Liver (tissue), 8 donors: ENCODE measurements at regions not wholly inside any gene's neighbourhood (a gene's known extent, or its start where the extent isn't known, plus 50 kb on each side); places are given as distances from the start of the nearest gene placed in this dataset.

Experiments
- DNase-seq: peaks from one replicate; pipeline ENCODE4 v3.0.0-alpha.2; 2017; ENCODE audit warnings: low spot score
- H3K27ac ChIP-seq, 2 donors: one replicate each; pipeline ENCODE4 v1.7.0; 2013; ENCODE audit warnings: inconsistent platforms in 2 of 2, low read length in 2 of 2, control low read depth in 1 of 2, low read depth in 1 of 2, mild to moderate bottlenecking in 1 of 2
- H3K27me3 ChIP-seq, 4 donors: one replicate each; pipeline versions ENCODE4 v1.6.1 to v1.7.0; 2013; ENCODE audit warnings: low read length in 3 of 4, inconsistent platforms in 1 of 4, mild to moderate bottlenecking in 1 of 4, moderate library complexity in 1 of 4; ENCODE audit not compliant: control insufficient read depth in 4 of 4, insufficient read depth in 4 of 4
- H3K36me3 ChIP-seq, 4 donors: one replicate each; pipeline versions ENCODE4 v1.6.1 to v1.7.0; 2013; ENCODE audit warnings: low read length in 3 of 4, mild to moderate bottlenecking in 3 of 4, low read depth in 1 of 4, moderate library complexity in 1 of 4; ENCODE audit not compliant: control insufficient read depth in 4 of 4, insufficient read depth in 3 of 4
- H3K4me1 ChIP-seq, 4 donors: one replicate each; pipeline versions ENCODE4 v1.6.1 to v1.7.0; 2013; ENCODE audit warnings: low read length in 3 of 4, mild to moderate bottlenecking in 3 of 4, moderate library complexity in 1 of 4; ENCODE audit not compliant: control insufficient read depth in 4 of 4, insufficient read depth in 4 of 4
- H3K4me3 ChIP-seq, 3 donors: one replicate each; pipeline versions ENCODE4 v1.6.1 to v1.7.0; 2013; ENCODE audit warnings: low read length in 3 of 3, control low read depth in 1 of 3, low read depth in 1 of 3, mild to moderate bottlenecking in 1 of 3
- H3K9ac ChIP-seq, 2 donors: one replicate each; pipeline ENCODE4 v1.7.0; 2013; ENCODE audit warnings: low read length in 2 of 2, mild to moderate bottlenecking in 2 of 2, moderate library complexity in 2 of 2, control low read depth in 1 of 2, low read depth in 1 of 2
- H3K9me3 ChIP-seq, 4 donors: one replicate each; pipeline versions ENCODE4 v1.6.1 to v1.7.0; 2013; ENCODE audit warnings: low read length in 3 of 4; ENCODE audit not compliant: control insufficient read depth in 4 of 4
- CTCF ChIP-seq: fragments of 150-350 bp; IDR thresholded peaks from 2 replicates; pipeline ENCODE4 v1.5.1; 2017; ENCODE audit warnings: improper control_type of control experiment, low read depth, low read length; ENCODE audit not compliant: missing input control
- GABPA ChIP-seq, 2 donors: IDR thresholded peaks in 1 of 2; conservative IDR thresholded peaks in 1 of 2; 2 replicates each; pipeline ENCODE4 v1.6.1; 2016; ENCODE audit warnings: antibody characterized with exemption in 2 of 2, mild to moderate bottlenecking in 1 of 2, moderate library complexity in 1 of 2
- HNF4A ChIP-seq, 2 donors: conservative IDR thresholded peaks; 2 replicates each; pipeline ENCODE4 v1.6.1; 2016; ENCODE audit warnings: antibody characterized with exemption in 2 of 2, mild to moderate bottlenecking in 2 of 2
- HNF4G ChIP-seq: IDR thresholded peaks from 2 replicates; pipeline ENCODE4 v1.6.1; 2016; ENCODE audit warnings: antibody characterized with exemption
- JUND ChIP-seq, 2 donors: IDR thresholded peaks; 2 replicates each; pipeline ENCODE4 v1.6.1; 2016; ENCODE audit warnings: antibody characterized with exemption in 2 of 2
- MAX ChIP-seq: IDR thresholded peaks from 2 replicates; pipeline ENCODE4 v1.6.1; 2016; ENCODE audit warnings: antibody characterized with exemption
- NR2F2 ChIP-seq: IDR thresholded peaks from 2 replicates; pipeline ENCODE4 v1.6.1; 2016; ENCODE audit warnings: antibody characterized with exemption
- RAD21 ChIP-seq, 2 donors: IDR thresholded peaks; 2 replicates each; pipeline ENCODE4 v1.6.1; 2016; ENCODE audit warnings: antibody characterized with exemption in 2 of 2, mild to moderate bottlenecking in 2 of 2
- REST ChIP-seq: IDR thresholded peaks from 2 replicates; pipeline ENCODE4 v1.6.1; 2016; ENCODE audit warnings: antibody characterized with exemption, mild to moderate bottlenecking
- RXRA ChIP-seq, 2 donors: IDR thresholded peaks; 2 replicates each; pipeline ENCODE4 v1.6.1; 2017 to 2018; ENCODE audit warnings: antibody characterized with exemption in 2 of 2, mild to moderate bottlenecking in 1 of 2
- TAF1 ChIP-seq: conservative IDR thresholded peaks from 2 replicates; pipeline ENCODE4 v1.6.1; 2016; ENCODE audit warnings: antibody characterized with exemption, mild to moderate bottlenecking
- YY1 ChIP-seq: IDR thresholded peaks from 2 replicates; pipeline ENCODE4 v1.6.1; 2016; ENCODE audit warnings: antibody characterized with exemption, mild to moderate bottlenecking
- WGBS: extraction: QIAGEN DNeasy Blood & Tissue Kit; methylation state at CpG from one replicate; pipeline ENCODE4 v1.1.7; 2013; 5-methylcytosine and 5-hydroxymethylcytosine counted together
- TF ChIP-seq, protein P1 (sequence below): IDR thresholded peaks from 2 replicates; pipeline ENCODE4 v1.6.1; 2016; ENCODE audit warnings: antibody characterized with exemption
- TF ChIP-seq, protein P2 (sequence below): IDR thresholded peaks from 2 replicates; pipeline ENCODE4 v1.6.1; 2016; ENCODE audit warnings: antibody characterized with exemption
- donor health status: healthy.
- donor health status: healthy.
- donor health status: healthy.
- donor health status: healthy.
- donor health status: healthy.

DNA sequence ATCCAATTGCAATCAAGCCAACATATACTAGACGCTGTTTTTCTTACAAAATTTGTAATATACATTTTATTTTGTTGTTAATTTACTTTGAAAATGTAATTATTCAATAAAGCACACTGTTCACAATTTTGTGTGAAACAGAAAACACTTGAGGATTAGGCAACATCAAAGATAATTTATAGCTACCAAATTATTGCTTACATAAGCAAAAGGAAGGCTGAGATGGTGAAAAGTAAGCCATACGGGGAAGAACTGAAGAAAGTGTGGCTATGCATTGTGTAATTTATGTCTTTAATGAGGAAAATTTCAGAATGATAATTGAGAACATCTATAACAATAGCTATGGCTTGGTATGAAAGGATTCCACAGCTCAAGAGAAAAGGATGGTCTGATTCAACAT, 192.0 kb downstream of the RNF144B start (continued):
- no peak for TF ChIP-seq YY1
- no peak for TF ChIP-seq CTCF
- no peak for TF ChIP-seq NR2F2

DNA sequence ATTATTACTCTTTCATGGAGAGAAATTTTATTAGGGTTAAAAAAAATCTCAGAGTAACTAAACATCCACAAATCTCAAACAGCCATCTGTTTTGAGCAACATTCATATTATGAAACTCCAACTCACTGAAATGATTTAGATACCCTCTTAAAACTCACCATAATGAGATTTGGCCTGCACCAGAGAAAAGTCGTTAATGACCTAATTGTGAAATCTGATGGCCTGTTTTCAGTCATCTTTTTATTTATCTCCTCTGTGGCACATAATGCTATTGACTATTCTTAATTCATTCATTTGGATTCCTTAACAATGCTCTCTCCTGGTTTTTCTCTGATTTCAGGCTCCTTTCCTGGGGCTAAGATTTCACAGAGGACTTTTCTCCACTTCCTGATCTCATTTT, 192.7 kb downstream of the RNF144B start:
- no peaks in the 10 kb centered on the region for H3K36me3 ChIP-seq
- H3K9me3 ChIP-seq, result no peaks in the 10 kb centered on the region
- no peak overlapping the region for H3K9ac ChIP-seq
- H3K27me3 ChIP-seq, result no peaks in the 10 kb centered on the region
- no peak overlapping the region for H3K27ac ChIP-seq
- no peak overlapping the region for H3K4me3 ChIP-seq
- DNase-seq, result no peak
- no peaks in the 10 kb centered on the region for H3K4me1 ChIP-seq
- WGBS, result 46% methylated on average over 1 of the region's 1 CpG
- TF ChIP-seq JUND (IDR thresholded peaks at IDR 0.05) (no peak), CTCF (no peak), REST (no peak), GABPA (IDR thresholded peaks at IDR 0.05 in 1 of 2, conservative IDR thresholded peaks at IDR 0.05 in 1 of 2) (no peak)

GRCh38 chr6:18584372-18584771, 197.2 kb downstream of the RNF144B start:
- H3K9ac ChIP-seq, result no peak overlapping the region
- DNase-seq, result no peak
- H3K4me1 ChIP-seq, result no peaks in the 10 kb centered on the region
- no peaks in the 10 kb centered on the region for H3K36me3 ChIP-seq
- WGBS, result 81% methylated on average over 4 of the region's 4 CpGs
- H3K27ac ChIP-seq, result no peak overlapping the region
- H3K9me3 ChIP-seq, result no peaks in the 10 kb centered on the region
- no peak overlapping the region for H3K4me3 ChIP-seq
- H3K27me3 ChIP-seq, result no peaks in the 10 kb centered on the region
- TF ChIP-seq, protein P1, sequence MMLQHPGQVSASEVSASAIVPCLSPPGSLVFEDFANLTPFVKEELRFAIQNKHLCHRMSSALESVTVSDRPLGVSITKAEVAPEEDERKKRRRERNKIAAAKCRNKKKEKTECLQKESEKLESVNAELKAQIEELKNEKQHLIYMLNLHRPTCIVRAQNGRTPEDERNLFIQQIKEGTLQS, result no peak
- TF ChIP-seq GABPA (IDR thresholded peaks at IDR 0.05 in 1 of 2, conservative IDR thresholded peaks at IDR 0.05 in 1 of 2), result no peak
- TF ChIP-seq CTCF, result no peak
- no peak for TF ChIP-seq NR2F2
- no peak for TF ChIP-seq RAD21 (IDR thresholded peaks at IDR 0.05)
- TF ChIP-seq, protein P2, sequence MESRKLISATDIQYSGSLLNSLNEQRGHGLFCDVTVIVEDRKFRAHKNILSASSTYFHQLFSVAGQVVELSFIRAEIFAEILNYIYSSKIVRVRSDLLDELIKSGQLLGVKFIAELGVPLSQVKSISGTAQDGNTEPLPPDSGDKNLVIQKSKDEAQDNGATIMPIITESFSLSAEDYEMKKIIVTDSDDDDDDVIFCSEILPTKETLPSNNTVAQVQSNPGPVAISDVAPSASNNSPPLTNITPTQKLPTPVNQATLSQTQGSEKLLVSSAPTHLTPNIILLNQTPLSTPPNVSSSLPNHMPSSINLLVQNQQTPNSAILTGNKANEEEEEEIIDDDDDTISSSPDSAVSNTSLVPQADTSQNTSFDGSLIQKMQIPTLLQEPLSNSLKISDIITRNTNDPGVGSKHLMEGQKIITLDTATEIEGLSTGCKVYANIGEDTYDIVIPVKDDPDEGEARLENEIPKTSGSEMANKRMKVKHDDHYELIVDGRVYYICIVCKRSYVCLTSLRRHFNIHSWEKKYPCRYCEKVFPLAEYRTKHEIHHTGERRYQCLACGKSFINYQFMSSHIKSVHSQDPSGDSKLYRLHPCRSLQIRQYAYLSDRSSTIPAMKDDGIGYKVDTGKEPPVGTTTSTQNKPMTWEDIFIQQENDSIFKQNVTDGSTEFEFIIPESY, result no peak
- no peak for TF ChIP-seq MAX
- TF ChIP-seq HNF4G, result no peak
- TF ChIP-seq RXRA (IDR thresholded peaks at IDR 0.05), result no peak
- no peak for TF ChIP-seq TAF1
- TF ChIP-seq JUND (IDR thresholded peaks at IDR 0.05), result no peak
- no peak for TF ChIP-seq HNF4A (conservative IDR thresholded peaks at IDR 0.05)
- TF ChIP-seq YY1, result no peak
